Esophagus squamous epithelium (tissue), 4 donors: ENCODE measurements at regions not wholly inside any gene's neighbourhood (a gene's known extent, or its start where the extent isn't known, plus 50 kb on each side); places are given as distances from the start of the nearest gene placed in this dataset.

Experiments used
- POLR2A ChIP-seq, 4 donors: fragments of 450-650 bp; IDR thresholded peaks; one replicate each; pipeline ENCODE4 v1.6.1; 2017; ENCODE audit warnings: antibody characterized with exemption in 4 of 4, mild to moderate bottlenecking in 4 of 4, moderate library complexity in 3 of 4
- TF ChIP-seq, protein P1 (sequence below), 6 experiments: fragments of 450-650 bp in 4 of 6; fragments of 200-600 bp in 2 of 6; sonication (generic) in 2 of 6; IDR thresholded peaks; one replicate each; pipeline ENCODE4 v1.5.1; 2016 to 2019; ENCODE audit warnings: antibody characterized with exemption in 6 of 6, mild to moderate bottlenecking in 4 of 6, moderate library complexity in 4 of 6

DNA sequence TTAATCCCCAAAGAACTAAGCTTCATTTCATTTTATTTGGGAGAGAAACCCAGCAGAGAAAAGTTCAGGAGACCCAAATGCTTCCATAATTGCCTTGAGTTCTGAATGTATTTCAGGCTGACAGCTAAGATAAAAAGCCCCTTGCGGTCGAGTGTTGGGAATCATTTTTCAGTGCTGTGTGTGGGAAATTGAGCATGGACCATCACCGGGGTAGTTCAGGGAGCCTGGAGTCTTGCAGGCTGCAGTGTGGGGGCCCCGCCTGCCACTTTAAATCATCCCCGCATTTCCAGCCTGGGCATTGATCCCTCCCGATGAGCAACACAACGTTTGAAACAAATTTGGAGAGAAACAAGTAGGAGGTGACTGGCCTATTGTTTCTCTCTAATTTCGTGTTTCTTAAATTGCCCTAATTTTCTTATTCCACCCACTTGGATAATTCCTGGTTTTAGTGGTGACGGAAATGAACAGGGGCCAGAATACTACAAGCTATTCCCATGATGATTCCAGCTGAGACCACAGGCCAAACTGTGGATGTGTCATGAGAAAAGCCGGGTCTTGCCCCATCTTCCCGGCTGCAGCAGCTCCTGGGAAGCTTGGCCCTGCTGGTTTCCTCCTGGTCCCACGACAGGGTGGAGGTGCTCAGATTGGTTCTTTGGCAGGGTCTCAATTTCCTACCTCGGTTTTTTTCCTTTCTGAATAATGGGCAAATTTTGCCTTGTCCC, 75.1 kb downstream of the FOXL1 start:
- TF ChIP-seq, protein P1, sequence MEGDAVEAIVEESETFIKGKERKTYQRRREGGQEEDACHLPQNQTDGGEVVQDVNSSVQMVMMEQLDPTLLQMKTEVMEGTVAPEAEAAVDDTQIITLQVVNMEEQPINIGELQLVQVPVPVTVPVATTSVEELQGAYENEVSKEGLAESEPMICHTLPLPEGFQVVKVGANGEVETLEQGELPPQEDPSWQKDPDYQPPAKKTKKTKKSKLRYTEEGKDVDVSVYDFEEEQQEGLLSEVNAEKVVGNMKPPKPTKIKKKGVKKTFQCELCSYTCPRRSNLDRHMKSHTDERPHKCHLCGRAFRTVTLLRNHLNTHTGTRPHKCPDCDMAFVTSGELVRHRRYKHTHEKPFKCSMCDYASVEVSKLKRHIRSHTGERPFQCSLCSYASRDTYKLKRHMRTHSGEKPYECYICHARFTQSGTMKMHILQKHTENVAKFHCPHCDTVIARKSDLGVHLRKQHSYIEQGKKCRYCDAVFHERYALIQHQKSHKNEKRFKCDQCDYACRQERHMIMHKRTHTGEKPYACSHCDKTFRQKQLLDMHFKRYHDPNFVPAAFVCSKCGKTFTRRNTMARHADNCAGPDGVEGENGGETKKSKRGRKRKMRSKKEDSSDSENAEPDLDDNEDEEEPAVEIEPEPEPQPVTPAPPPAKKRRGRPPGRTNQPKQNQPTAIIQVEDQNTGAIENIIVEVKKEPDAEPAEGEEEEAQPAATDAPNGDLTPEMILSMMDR (IDR thresholded peaks at IDR 0.05), result no peak
- TF ChIP-seq POLR2A (IDR thresholded peaks at IDR 0.05), result no peak
